Ascending aorta (tissue), 2 donors: ENCODE measurements at regions not wholly inside any gene's neighbourhood (a gene's known extent, or its start where the extent isn't known, plus 50 kb on each side); places are given as distances from the start of the nearest gene placed in this dataset.

Experiments
- DNase-seq, 2 donors: peaks; one replicate each; pipeline ENCODE4 v3.0.0-alpha.2; 2019; ENCODE audit warnings: low spot score in 2 of 2
- H3K27ac ChIP-seq, 2 donors: fragments of 200-600 bp; sonication (generic); one replicate each; pipeline ENCODE4 v1.5.1; 2016 to 2017; ENCODE audit warnings: mild to moderate bottlenecking in 1 of 2
- H3K27me3 ChIP-seq: fragments of 200-600 bp; sonication (generic); one replicate; pipeline ENCODE4 v1.5.1; 2017
- H3K36me3 ChIP-seq, 2 donors: fragments of 200-600 bp; sonication (generic); one replicate each; pipeline ENCODE4 v1.5.1; 2016
- H3K4me1 ChIP-seq, 2 donors: fragments of 200-600 bp; sonication (generic); one replicate each; pipeline ENCODE4 v1.5.1; 2016 to 2017; ENCODE audit warnings: mild to moderate bottlenecking in 1 of 2
- H3K4me3 ChIP-seq, 2 donors: fragments of 200-600 bp; sonication (generic); one replicate each; pipeline ENCODE4 v1.5.1; 2016 to 2017; ENCODE audit warnings: mild to moderate bottlenecking in 1 of 2
- H3K9me3 ChIP-seq, 2 donors: fragments of 200-600 bp; sonication (generic); one replicate each; pipeline ENCODE4 v1.5.1; 2016
- intact Hi-C: fragments of 100-400 bp; cut with DNase I; formaldehyde crosslinking; loops from one replicate; pipeline ENCODE4 v1.15.1; 2023
- TF ChIP-seq, protein P1 (sequence below), 3 experiments: fragments of 200-600 bp in 2 of 3; fragments of 450-650 bp in 1 of 3; sonication (generic) in 2 of 3; IDR thresholded peaks; one replicate each; pipeline ENCODE4 v1.5.1; 2016 to 2019; ENCODE audit warnings: antibody characterized with exemption in 3 of 3, mild to moderate bottlenecking in 1 of 3, moderate library complexity in 1 of 3

GRCh38 chr2:172273910-172274571, 153.3 kb upstream of the ITGA6 start:
- no peaks in the 10 kb centered on the region for H3K36me3 ChIP-seq
- H3K4me1 ChIP-seq = no peaks in the 10 kb centered on the region
- H3K27ac ChIP-seq = no peak overlapping the region
- H3K9me3 ChIP-seq = no peaks in the 10 kb centered on the region
- no peak overlapping the region for H3K4me3 ChIP-seq
- no peaks in the 10 kb centered on the region for H3K27me3 ChIP-seq
- intact Hi-C loops = no loop called here
- no peak for DNase-seq
- TF ChIP-seq, protein P1, sequence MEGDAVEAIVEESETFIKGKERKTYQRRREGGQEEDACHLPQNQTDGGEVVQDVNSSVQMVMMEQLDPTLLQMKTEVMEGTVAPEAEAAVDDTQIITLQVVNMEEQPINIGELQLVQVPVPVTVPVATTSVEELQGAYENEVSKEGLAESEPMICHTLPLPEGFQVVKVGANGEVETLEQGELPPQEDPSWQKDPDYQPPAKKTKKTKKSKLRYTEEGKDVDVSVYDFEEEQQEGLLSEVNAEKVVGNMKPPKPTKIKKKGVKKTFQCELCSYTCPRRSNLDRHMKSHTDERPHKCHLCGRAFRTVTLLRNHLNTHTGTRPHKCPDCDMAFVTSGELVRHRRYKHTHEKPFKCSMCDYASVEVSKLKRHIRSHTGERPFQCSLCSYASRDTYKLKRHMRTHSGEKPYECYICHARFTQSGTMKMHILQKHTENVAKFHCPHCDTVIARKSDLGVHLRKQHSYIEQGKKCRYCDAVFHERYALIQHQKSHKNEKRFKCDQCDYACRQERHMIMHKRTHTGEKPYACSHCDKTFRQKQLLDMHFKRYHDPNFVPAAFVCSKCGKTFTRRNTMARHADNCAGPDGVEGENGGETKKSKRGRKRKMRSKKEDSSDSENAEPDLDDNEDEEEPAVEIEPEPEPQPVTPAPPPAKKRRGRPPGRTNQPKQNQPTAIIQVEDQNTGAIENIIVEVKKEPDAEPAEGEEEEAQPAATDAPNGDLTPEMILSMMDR (IDR thresholded peaks at IDR 0.05) = no peak

GRCh38 chr2:172275239-172275638, 152.1 kb upstream of the ITGA6 start:
- intact Hi-C loops = no loop called here
- H3K4me1 ChIP-seq = no peaks in the 10 kb centered on the region

GRCh38 chr2:172276961-172277360, 150.4 kb upstream of the ITGA6 start:
- H3K27me3 ChIP-seq = no peaks in the 10 kb centered on the region
- H3K27ac ChIP-seq = no peak overlapping the region
- H3K9me3 ChIP-seq = no peaks in the 10 kb centered on the region
- no peaks in the 10 kb centered on the region for H3K4me1 ChIP-seq
- TF ChIP-seq, protein P1 (IDR thresholded peaks at IDR 0.05) = no peak
- intact Hi-C loops = no loop called here
- DNase-seq = no peak
- H3K36me3 ChIP-seq = no peaks in the 10 kb centered on the region
- no peak overlapping the region for H3K4me3 ChIP-seq

More at GRCh38 chr2:172275239-172275638, 152.1 kb upstream of the ITGA6 start:
- H3K36me3 ChIP-seq = no peaks in the 10 kb centered on the region
- TF ChIP-seq, protein P1 (IDR thresholded peaks at IDR 0.05) = no peak
- H3K4me3 ChIP-seq = no peak overlapping the region
- H3K27ac ChIP-seq = no peak overlapping the region
- DNase-seq = no peak
- H3K9me3 ChIP-seq = no peaks in the 10 kb centered on the region
- no peaks in the 10 kb centered on the region for H3K27me3 ChIP-seq

GRCh38 chr2:172278667-172279066, 148.7 kb upstream of the ITGA6 start:
- Histone ChIP-seq H3K4me1 (no peaks in the 10 kb centered on the region), H3K36me3 (no peaks in the 10 kb centered on the region), H3K9me3 (no peaks in the 10 kb centered on the region), H3K27ac (no peak overlapping the region), H3K4me3 (no peak overlapping the region), H3K27me3 (no peaks in the 10 kb centered on the region)
- intact Hi-C loops = no loop called here
- TF ChIP-seq, protein P1 (IDR thresholded peaks at IDR 0.05) = no peak
- no peak for DNase-seq

- TF ChIP-seq, protein P1 (IDR thresholded peaks at IDR 0.05) = no peak
- H3K4me1 ChIP-seq = no peaks in the 10 kb centered on the region
- H3K4me3 ChIP-seq = no peak overlapping the region
- H3K27ac ChIP-seq = no peak overlapping the region
- no peaks in the 10 kb centered on the region for H3K27me3 ChIP-seq
- no peaks in the 10 kb centered on the region for H3K36me3 ChIP-seq
- intact Hi-C loops = no loop called here
- H3K9me3 ChIP-seq = no peaks in the 10 kb centered on the region
- DNase-seq = no peak
Observed at GRCh38 chr2:172279214-172279613, 148.2 kb upstream of the ITGA6 start.

DNA sequence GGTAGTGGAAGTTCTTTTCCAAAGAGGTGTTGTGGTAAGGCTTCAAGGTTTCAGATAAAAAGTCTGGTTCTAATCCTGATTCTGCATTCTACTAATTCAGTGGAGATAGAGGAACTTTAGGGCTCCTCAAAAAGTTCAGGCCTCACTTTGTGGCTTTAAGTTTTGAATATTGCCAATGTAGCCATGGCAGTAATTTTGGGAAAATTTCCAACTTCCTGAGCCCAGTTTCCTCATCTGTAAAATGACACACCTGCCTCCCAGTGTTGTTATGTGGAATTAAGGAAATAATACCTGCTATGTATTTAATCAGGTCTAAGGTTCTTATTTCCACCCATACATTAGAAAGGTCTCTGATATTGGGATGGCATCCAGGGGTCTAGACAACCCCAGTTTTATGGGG, 147.6 kb upstream of the ITGA6 start:
- no peak overlapping the region for H3K27ac ChIP-seq
- TF ChIP-seq, protein P1 (IDR thresholded peaks at IDR 0.05) = no peak
- no peaks in the 10 kb centered on the region for H3K9me3 ChIP-seq
- H3K36me3 ChIP-seq = no peaks in the 10 kb centered on the region
- intact Hi-C loops = no loop called here
- DNase-seq = no peak
- H3K27me3 ChIP-seq = no peaks in the 10 kb centered on the region
- no peak overlapping the region for H3K4me3 ChIP-seq
- H3K4me1 ChIP-seq = peaks cover 0 to under 1% of the 10 kb centered on the region in 2 donors
